ENCODE measurements at regions not wholly inside any gene's neighbourhood (a gene's known extent, or its start where the extent isn't known, plus 50 kb on each side); places are given as distances from the start of the nearest gene placed in this dataset.

GRCh38 chr2:224110811-224111210 lies 71.7 kb upstream of the SERPINE2 start:
- DNase-seq (ENCODE audit: extremely low spot score) = no peak
- no peak for TF ChIP-seq ARNT (IDR thresholded peaks at IDR 0.05)
- TF ChIP-seq FOXM1 (IDR thresholded peaks at IDR 0.05; ENCODE audit: borderline replicate concordance) = no peak
- TF ChIP-seq FOXK2 (IDR thresholded peaks at IDR 0.05) = no peak
- TF ChIP-seq FOXA1 (IDR thresholded peaks at IDR 0.05) = no peak
- no peak for TF ChIP-seq HDGF (IDR thresholded peaks at IDR 0.05; ENCODE audit: borderline replicate concordance)
- no peak for TF ChIP-seq SUZ12 (IDR thresholded peaks at IDR 0.05)
- no peak for TF ChIP-seq LEF1 (IDR thresholded peaks at IDR 0.05; ENCODE audit: borderline replicate concordance)
- TF ChIP-seq TARDBP (IDR thresholded peaks at IDR 0.05) = no peak
- no peak for TF ChIP-seq NFRKB (IDR thresholded peaks at IDR 0.05)
- TF ChIP-seq ELF4 (IDR thresholded peaks at IDR 0.05) = no peak
- TF ChIP-seq BHLHE40 (IDR thresholded peaks at IDR 0.05; ENCODE audit: borderline replicate concordance) = no peak
- no peak for TF ChIP-seq SP1 (IDR thresholded peaks at IDR 0.05)
- TF ChIP-seq CTBP1 (IDR thresholded peaks at IDR 0.05; ENCODE audit: borderline replicate concordance) = no peak
- TF ChIP-seq PKNOX1 (IDR thresholded peaks at IDR 0.05) = no peak
- TF ChIP-seq L3MBTL2 (conservative IDR thresholded peaks at IDR 0.05) = no peak
- no peak for TF ChIP-seq ZNF384 (IDR thresholded peaks at IDR 0.05)
- CTCF ChIA-PET = no interaction called here
- POLR2A ChIA-PET = no interaction called here

GRCh38 chr2:224109751-224110150 lies 70.7 kb upstream of the SERPINE2 start:
- ChIA-PET CTCF (no interaction called here), POLR2A (no interaction called here)
- TF ChIP-seq SP1 (IDR thresholded peaks at IDR 0.05) = no peak
- TF ChIP-seq L3MBTL2 (conservative IDR thresholded peaks at IDR 0.05) = no peak
- TF ChIP-seq PKNOX1 (IDR thresholded peaks at IDR 0.05) = no peak
- no peak for TF ChIP-seq SUZ12 (IDR thresholded peaks at IDR 0.05)
- TF ChIP-seq ZNF384 (IDR thresholded peaks at IDR 0.05) = no peak
- TF ChIP-seq LEF1 (IDR thresholded peaks at IDR 0.05; ENCODE audit: borderline replicate concordance) = no peak
- TF ChIP-seq TARDBP (IDR thresholded peaks at IDR 0.05) = no peak
- TF ChIP-seq HDGF (IDR thresholded peaks at IDR 0.05; ENCODE audit: borderline replicate concordance) = no peak
- TF ChIP-seq FOXA1 (IDR thresholded peaks at IDR 0.05) = no peak
- TF ChIP-seq ELF4 (IDR thresholded peaks at IDR 0.05) = no peak
- no peak for TF ChIP-seq FOXM1 (IDR thresholded peaks at IDR 0.05; ENCODE audit: borderline replicate concordance)
- TF ChIP-seq FOXK2 (IDR thresholded peaks at IDR 0.05) = no peak
- no peak for DNase-seq (ENCODE audit: extremely low spot score)

GRCh38 chr2:224106794-224107193 lies 67.7 kb upstream of the SERPINE2 start:
- ChIA-PET CTCF (no interaction called here), POLR2A (no interaction called here)
- TF ChIP-seq PKNOX1 (IDR thresholded peaks at IDR 0.05) (no peak), TARDBP (IDR thresholded peaks at IDR 0.05) (no peak), BHLHE40 (IDR thresholded peaks at IDR 0.05; ENCODE audit: borderline replicate concordance) (no peak), FOXM1 (IDR thresholded peaks at IDR 0.05; ENCODE audit: borderline replicate concordance) (no peak), NFRKB (IDR thresholded peaks at IDR 0.05) (no peak), ZNF384 (IDR thresholded peaks at IDR 0.05) (no peak), ARNT (IDR thresholded peaks at IDR 0.05) (no peak)
- no peak for DNase-seq (ENCODE audit: extremely low spot score)

- CTCF ChIA-PET = no interaction called here
- DNase-seq (ENCODE audit: extremely low spot score) = no peak
- POLR2A ChIA-PET = no interaction called here
- TF ChIP-seq LEF1 (IDR thresholded peaks at IDR 0.05; ENCODE audit: borderline replicate concordance) = no peak
- no peak for TF ChIP-seq ARNT (IDR thresholded peaks at IDR 0.05)
- no peak for TF ChIP-seq NFRKB (IDR thresholded peaks at IDR 0.05)
Observed at GRCh38 chr2:224104668-224105386, 65.7 kb upstream of the SERPINE2 start.

- ChIA-PET POLR2A (no interaction called here), CTCF (no interaction called here)
- no peak for DNase-seq (ENCODE audit: extremely low spot score)
- TF ChIP-seq NFRKB (IDR thresholded peaks at IDR 0.05) = no peak
- TF ChIP-seq PKNOX1 (IDR thresholded peaks at IDR 0.05) = no peak
- TF ChIP-seq FOXA1 (IDR thresholded peaks at IDR 0.05) = no peak
- TF ChIP-seq L3MBTL2 (conservative IDR thresholded peaks at IDR 0.05) = no peak
- no peak for TF ChIP-seq SP1 (IDR thresholded peaks at IDR 0.05)
- no peak for TF ChIP-seq SUZ12 (IDR thresholded peaks at IDR 0.05)
- no peak for TF ChIP-seq ZNF384 (IDR thresholded peaks at IDR 0.05)
- TF ChIP-seq BHLHE40 (IDR thresholded peaks at IDR 0.05; ENCODE audit: borderline replicate concordance) = no peak
- no peak for TF ChIP-seq HDGF (IDR thresholded peaks at IDR 0.05; ENCODE audit: borderline replicate concordance)
Observed at GRCh38 chr2:224103651-224104050, 64.6 kb upstream of the SERPINE2 start.

GRCh38 chr2:224102991-224103390 lies 63.9 kb upstream of the SERPINE2 start:
- no peak for TF ChIP-seq BHLHE40 (IDR thresholded peaks at IDR 0.05; ENCODE audit: borderline replicate concordance)
- TF ChIP-seq TARDBP (IDR thresholded peaks at IDR 0.05) = no peak
- no peak for TF ChIP-seq FOXA1 (IDR thresholded peaks at IDR 0.05)
- no peak for TF ChIP-seq FOXK2 (IDR thresholded peaks at IDR 0.05)
- TF ChIP-seq ELF4 (IDR thresholded peaks at IDR 0.05) = no peak
- TF ChIP-seq PKNOX1 (IDR thresholded peaks at IDR 0.05) = no peak
- no peak for TF ChIP-seq LEF1 (IDR thresholded peaks at IDR 0.05; ENCODE audit: borderline replicate concordance)
- no peak for TF ChIP-seq HDGF (IDR thresholded peaks at IDR 0.05; ENCODE audit: borderline replicate concordance)
- DNase-seq (ENCODE audit: extremely low spot score) = no peak
- POLR2A ChIA-PET = no interaction called here
- CTCF ChIA-PET = no interaction called here

Data from HEK293T (cell line).